ENCODE measurements at regions not wholly inside any gene's neighbourhood (a gene's known extent, or its start where the extent isn't known, plus 50 kb on each side); places are given as distances from the start of the nearest gene placed in this dataset.

GRCh38 chr3:181056136-181056732 is 66.7 kb upstream of the DNAJC19 start:
- TF ChIP-seq CTCF (IDR thresholded peaks at IDR 0.05; ENCODE audit: low read depth, low read length, poor library complexity, severe bottlenecking) (no peak), EZH2phosphoT487 (IDR thresholded peaks at IDR 0.05; ENCODE audit: borderline replicate concordance, low read length) (no peak)
